Activated CD8-positive, alpha-beta T cell treated with anti-CD3 and anti-CD28 coated beads for 36 hours (primary cell): ENCODE measurements at regions not wholly inside any gene's neighbourhood (a gene's known extent, or its start where the extent isn't known, plus 50 kb on each side); places are given as distances from the start of the nearest gene placed in this dataset.

ENCODE experiments used
- ATAC-seq: fragments of 200-7000 bp; cut with Tn5 transposase; one replicate; pipeline ENCODE4 v1.10.0; 2021; ENCODE audit warnings: mild to moderate bottlenecking, moderate library complexity
- CTCF ChIA-PET: fragments of 350-600 bp; sonication (Branson Sonifier 250); formaldehyde crosslinking; loops from one replicate; lab custom pipeline; 2021; ENCODE audit warnings: antibody characterized with exemption; lab: Charles Lee
- POLR2A ChIA-PET: fragments of 350-600 bp; sonication (Branson Sonifier 250); formaldehyde crosslinking; loops from one replicate; lab custom pipeline; 2021; ENCODE audit warnings: antibody characterized with exemption; lab: Charles Lee
- DNase-seq: peaks from one replicate; pipeline ENCODE4 v3.0.0-alpha.2; 2020
- H3K27ac Mint-ChIP-seq: one replicate; pipeline ENCODE4 v1.8.0; 2021; ENCODE audit warnings: mild to moderate bottlenecking, mixed read lengths
- H3K27me3 Mint-ChIP-seq: one replicate; pipeline ENCODE4 v1.8.0; 2021; ENCODE audit warnings: mixed read lengths
- H3K36me3 Mint-ChIP-seq: one replicate; pipeline ENCODE4 v1.8.0; 2021; ENCODE audit warnings: low read depth, mixed read lengths
- H3K4me1 Mint-ChIP-seq: one replicate; pipeline ENCODE4 v1.8.0; 2021; ENCODE audit warnings: low read depth, mixed read lengths
- H3K4me3 Mint-ChIP-seq: one replicate; pipeline ENCODE4 v1.8.0; 2021; ENCODE audit warnings: mild to moderate bottlenecking, moderate library complexity, mixed read lengths
- H3K9me3 Mint-ChIP-seq: one replicate; pipeline ENCODE4 v1.8.0; 2021; ENCODE audit warnings: mixed read lengths
- CTCF ChIP-seq: fragments of 200-600 bp; IDR thresholded peaks from one replicate; pipeline ENCODE4 v1.8.0; 2022; ENCODE audit warnings: antibody characterized with exemption, mild to moderate bottlenecking
- intact Hi-C: fragments of 100-400 bp; cut with micrococcal nuclease; formaldehyde crosslinking; loops from one replicate; pipeline ENCODE4 v1.10.0; 2022

GRCh38 chr4:159021597-159022385 is 81.1 kb upstream of the RAPGEF2 start:
- TF ChIP-seq CTCF = no peak
- Mint-ChIP-seq H3K36me3 (no peaks in the 10 kb centered on the region), H3K27ac (no peak overlapping the region), H3K27me3 (peaks cover 1% of the 10 kb centered on the region), H3K4me3 (no peak overlapping the region), H3K4me1 (no peaks in the 10 kb centered on the region), H3K9me3 (no peaks in the 10 kb centered on the region)
- ChIA-PET CTCF (interaction anchor here (0.6 to 1.0 kb wide), 2 partner anchors 68 to 181 kb away, joined by 3 read pairs; no protein-coding TSS in a partner anchor), POLR2A (no interaction called here)
- DNase-seq = no peak
- intact Hi-C loops = no loop called here
- ATAC-seq = no peak

- Mint-ChIP-seq H3K4me3 (no peak overlapping the region), H3K27ac (no peak overlapping the region), H3K4me1 (no peaks in the 10 kb centered on the region), H3K9me3 (no peaks in the 10 kb centered on the region), H3K27me3 (no peaks in the 10 kb centered on the region), H3K36me3 (no peaks in the 10 kb centered on the region)
- TF ChIP-seq CTCF = no peak
- ATAC-seq (no peak), DNase-seq (no peak)
- ChIA-PET CTCF (no interaction called here), POLR2A (no interaction called here)
- intact Hi-C loops = no loop called here
Measured at GRCh38 chr4:159023741-159024140, 79.1 kb upstream of the RAPGEF2 start.

- ChIA-PET POLR2A (no interaction called here), CTCF (no interaction called here)
- TF ChIP-seq CTCF = no peak
- no peaks in the 10 kb centered on the region for H3K4me1 Mint-ChIP-seq
- H3K9me3 Mint-ChIP-seq = no peaks in the 10 kb centered on the region
- H3K4me3 Mint-ChIP-seq = no peak overlapping the region
- DNase-seq (no peak), ATAC-seq (no peak)
- H3K27ac Mint-ChIP-seq = no peak overlapping the region
- intact Hi-C loops = no loop called here
- H3K27me3 Mint-ChIP-seq = peaks cover 2% of the 10 kb centered on the region
- H3K36me3 Mint-ChIP-seq = no peaks in the 10 kb centered on the region
Measured at GRCh38 chr4:159024266-159024665, 78.6 kb upstream of the RAPGEF2 start.

GRCh38 chr4:159024828-159025227 is 78.1 kb upstream of the RAPGEF2 start:
- ChIA-PET CTCF (no interaction called here), POLR2A (no interaction called here)
- no peak overlapping the region for H3K4me3 Mint-ChIP-seq
- no peaks in the 10 kb centered on the region for H3K36me3 Mint-ChIP-seq
- no peak for TF ChIP-seq CTCF
- DNase-seq (no peak), ATAC-seq (no peak)
- H3K27ac Mint-ChIP-seq = no peak overlapping the region
- intact Hi-C loops = no loop called here
- H3K27me3 Mint-ChIP-seq = peaks cover 2% of the 10 kb centered on the region
- no peaks in the 10 kb centered on the region for H3K9me3 Mint-ChIP-seq
- no peaks in the 10 kb centered on the region for H3K4me1 Mint-ChIP-seq

- intact Hi-C loops = no loop called here
- ChIA-PET POLR2A (no interaction called here), CTCF (interaction anchor here (0.6 to 1.4 kb wide), 2 partner anchors 10 to 111 kb away, joined by 3 read pairs; no protein-coding TSS in a partner anchor)
- Mint-ChIP-seq H3K27me3 (peaks cover 6% of the 10 kb centered on the region), H3K4me1 (no peaks in the 10 kb centered on the region), H3K4me3 (no peak overlapping the region), H3K9me3 (no peaks in the 10 kb centered on the region), H3K27ac (no peak overlapping the region), H3K36me3 (no peaks in the 10 kb centered on the region)
- DNase-seq = no peak
- no peak for TF ChIP-seq CTCF
- ATAC-seq = no peak
Measured at GRCh38 chr4:159026329-159026728, 76.5 kb upstream of the RAPGEF2 start.
